Left forelimb (tissue), 1 donor: ENCODE measurements at regions not wholly inside any gene's neighbourhood (a gene's known extent, or its start where the extent isn't known, plus 50 kb on each side); places are given as distances from the start of the nearest gene placed in this dataset.
"Not testable (repeated sequence)": the region's sequence is repeated elsewhere in the genome, so short reads cannot be mapped to it uniquely, and the experiment has no call there.

Experiments
- DNase-seq: peaks from one replicate; pipeline ENCODE4 v3.0.0-alpha.2; 2018; ENCODE audit warnings: low spot score

GRCh38 chr18:70598406-70598805 is 309.6 kb downstream of the SOCS6 start:
- DNase-seq = no peak

- DNase-seq = no peak
Observed at GRCh38 chr18:70582981-70583380, 294.1 kb downstream of the SOCS6 start.

- no peak for DNase-seq
Observed at GRCh38 chr18:70578480-70578879, 289.6 kb downstream of the SOCS6 start.

- DNase-seq = no peak
Observed at GRCh38 chr18:70577023-70577420, 288.2 kb downstream of the SOCS6 start.

GRCh38 chr18:70576276-70577022 is 287.6 kb downstream of the SOCS6 start:
- no peak for DNase-seq

- DNase-seq = not testable (repeated sequence)
Observed at GRCh38 chr18:70574951-70575350, 286.1 kb downstream of the SOCS6 start.

- not testable (repeated sequence) for DNase-seq
Observed at GRCh38 chr18:70569647-70570046, 280.8 kb downstream of the SOCS6 start.

- no peak for DNase-seq
Observed at GRCh38 chr18:70559446-70559845, 270.6 kb downstream of the SOCS6 start.

GRCh38 chr18:70558371-70558770 is 269.5 kb downstream of the SOCS6 start:
- no peak for DNase-seq

GRCh38 chr18:70554854-70555445 is 266.1 kb downstream of the SOCS6 start:
- DNase-seq = no peak

- no peak for DNase-seq
Observed at GRCh38 chr18:70553936-70554260, 265.1 kb downstream of the SOCS6 start.

- no peak for DNase-seq
Observed at GRCh38 chr18:70553245-70553935, 264.5 kb downstream of the SOCS6 start.

GRCh38 chr18:70536370-70537062 is 247.7 kb downstream of the SOCS6 start:
- no peak for DNase-seq

- no peak for DNase-seq
Observed at GRCh38 chr18:70535041-70535440, 246.2 kb downstream of the SOCS6 start.

- DNase-seq = not testable (repeated sequence)
Observed at GRCh38 chr18:70525322-70525721, 236.5 kb downstream of the SOCS6 start.

- DNase-seq = no peak
Observed at GRCh38 chr18:70523792-70524182, 234.9 kb downstream of the SOCS6 start.

GRCh38 chr18:70523035-70523791 is 234.4 kb downstream of the SOCS6 start:
- no peak for DNase-seq

GRCh38 chr18:70522183-70522680 is 233.4 kb downstream of the SOCS6 start:
- DNase-seq = no peak

GRCh38 chr18:70520867-70521266 is 232.0 kb downstream of the SOCS6 start:
- DNase-seq = no peak

- DNase-seq = no peak
Observed at GRCh38 chr18:70513502-70514171, 224.8 kb downstream of the SOCS6 start.

GRCh38 chr18:70507970-70508369 is 219.1 kb downstream of the SOCS6 start:
- no peak for DNase-seq
